Smooth muscle cell (in vitro differentiated cells): ENCODE measurements at regions not wholly inside any gene's neighbourhood (a gene's known extent, or its start where the extent isn't known, plus 50 kb on each side); places are given as distances from the start of the nearest gene placed in this dataset.

ENCODE experiments used
- DNase-seq: peaks from one replicate; lab custom pipeline; 2025; ENCODE audit not compliant: unreplicated experiment; lab: John Stamatoyannopoulos, UW
- H2AFZ ChIP-seq: fragments of 200-600 bp; sonication (generic); 2 replicates; pipeline ENCODE4 v1.6.0; 2016; ENCODE audit warnings: antibody characterized with exemption, low read depth, mild to moderate bottlenecking
- H3F3A ChIP-seq: fragments of 200-600 bp; sonication (generic); 2 replicates; pipeline ENCODE4 v1.6.0; 2017; ENCODE audit warnings: antibody characterized with exemption, low read depth
- H3K27ac ChIP-seq: fragments of 200-600 bp; sonication (generic); 2 replicates; pipeline ENCODE4 v1.5.1; 2016; ENCODE audit warnings: low read depth, mild to moderate bottlenecking
- H3K27me3 ChIP-seq: fragments of 200-600 bp; sonication (generic); 2 replicates; pipeline ENCODE4 v1.6.1; 2016; ENCODE audit warnings: low read depth, mild to moderate bottlenecking
- H3K36me3 ChIP-seq: fragments of 200-600 bp; sonication (generic); 2 replicates; pipeline ENCODE4 v1.5.1; 2016; ENCODE audit warnings: low read depth
- H3K4me1 ChIP-seq: fragments of 200-600 bp; sonication (generic); 2 replicates; pipeline ENCODE4 v1.5.1; 2016; ENCODE audit warnings: low read depth
- H3K4me2 ChIP-seq: fragments of 200-600 bp; sonication (generic); 2 replicates; pipeline ENCODE4 v1.6.0; 2016; ENCODE audit warnings: mild to moderate bottlenecking
- H3K4me3 ChIP-seq: fragments of 200-600 bp; sonication (generic); 2 replicates; pipeline ENCODE4 v1.5.1; 2016; ENCODE audit warnings: mild to moderate bottlenecking
- H3K79me2 ChIP-seq: fragments of 200-600 bp; sonication (generic); 2 replicates; pipeline ENCODE4 v1.6.0; 2016; ENCODE audit warnings: low read depth, mild to moderate bottlenecking
- H3K9ac ChIP-seq: fragments of 200-600 bp; sonication (generic); 2 replicates; pipeline ENCODE4 v1.6.0; 2016; ENCODE audit warnings: low read depth
- H3K9me3 ChIP-seq: fragments of 200-600 bp; sonication (generic); replicated peaks from 2 replicates; pipeline ENCODE4 v1.5.1; 2016; ENCODE audit warnings: low read depth
- H4K20me1 ChIP-seq: fragments of 200-600 bp; sonication (generic); 2 replicates; pipeline ENCODE4 v1.6.0; 2016; ENCODE audit warnings: low read depth
- CTCF ChIP-seq: fragments of 200-600 bp; sonication (generic); IDR thresholded peaks from 2 replicates; pipeline ENCODE4 v1.5.1; 2017; ENCODE audit warnings: borderline replicate concordance, mild to moderate bottlenecking, antibody characterized with exemption; ENCODE audit not compliant: insufficient read depth, poor library complexity, severe bottlenecking
- WGBS: methylation state at CpG from one replicate; pipeline ENCODE4 v1.1.7; 2016; ENCODE audit warnings: low lambda C conversion rate; 5-methylcytosine and 5-hydroxymethylcytosine counted together

GRCh38 chr7:69358163-69358821 lies 240.0 kb upstream of the AUTS2 start:
- Histone ChIP-seq H4K20me1 (peaks cover 5% of the 10 kb centered on the region), H3K4me3 (no peak overlapping the region), H3K79me2 (no peaks in the 10 kb centered on the region), H3F3A (peaks cover 7% of the 10 kb centered on the region), H3K36me3 (no peaks in the 10 kb centered on the region), H3K9ac (no peak overlapping the region), H3K9me3 (no peaks in the 10 kb centered on the region), H2AFZ (no peak overlapping the region), H3K27me3 (no peaks in the 10 kb centered on the region), H3K27ac (no peak overlapping the region), H3K4me1 (peaks cover 5% of the 10 kb centered on the region), H3K4me2 (peak overlapping the region; percentile 37)
- no peak for DNase-seq
- WGBS: 4% methylated on average over 3 of the region's 3 CpGs
- no peak for TF ChIP-seq CTCF

- H3K79me2 ChIP-seq: no peaks in the 10 kb centered on the region
- no peak overlapping the region for H3K9ac ChIP-seq
- H3K4me3 ChIP-seq: no peak overlapping the region
- 31% methylated on average over 4 of the region's 4 CpGs for WGBS
- no peaks in the 10 kb centered on the region for H3K36me3 ChIP-seq
- no peak overlapping the region for H3K27ac ChIP-seq
- H3K27me3 ChIP-seq: no peaks in the 10 kb centered on the region
- peak overlapping the region; percentile 37 for H3K4me2 ChIP-seq
- peaks cover 7% of the 10 kb centered on the region for H3F3A ChIP-seq
- no peak for DNase-seq
- H3K9me3 ChIP-seq: no peaks in the 10 kb centered on the region
- H3K4me1 ChIP-seq: peaks cover 5% of the 10 kb centered on the region
- no peak for TF ChIP-seq CTCF
- H2AFZ ChIP-seq: no peak overlapping the region
- H4K20me1 ChIP-seq: peaks cover 5% of the 10 kb centered on the region
Observed at GRCh38 chr7:69359003-69359700, 239.1 kb upstream of the AUTS2 start.

GRCh38 chr7:69360913-69361312 lies 237.4 kb upstream of the AUTS2 start:
- DNase-seq: no peak
- 85% methylated on average over 5 of the region's 5 CpGs for WGBS
- Histone ChIP-seq H3K27ac (no peak overlapping the region), H3K9ac (no peak overlapping the region), H3K27me3 (no peaks in the 10 kb centered on the region), H4K20me1 (peaks cover 5% of the 10 kb centered on the region), H3K4me2 (no peak overlapping the region), H3K4me1 (peaks cover 5% of the 10 kb centered on the region), H3K4me3 (no peak overlapping the region), H3K79me2 (no peaks in the 10 kb centered on the region), H2AFZ (no peak overlapping the region), H3F3A (peaks cover 7% of the 10 kb centered on the region), H3K36me3 (no peaks in the 10 kb centered on the region), H3K9me3 (no peaks in the 10 kb centered on the region)
- TF ChIP-seq CTCF: no peak
